Frontal cortex (tissue), 3 donors: ENCODE measurements at regions not wholly inside any gene's neighbourhood (a gene's known extent, or its start where the extent isn't known, plus 50 kb on each side); places are given as distances from the start of the nearest gene placed in this dataset.
"Not testable (repeated sequence)": the region's sequence is repeated elsewhere in the genome, so short reads cannot be mapped to it uniquely, and the experiment has no call there.

Experiments used
- DNase-seq, 2 donors: peaks; one replicate each; pipeline ENCODE4 v3.0.0; 2012; ENCODE audit warnings: low spot score in 2 of 2
- FAIRE-seq: peaks from 2 replicates; lab custom pipeline; 2012; peaks lifted over from hg19 to GRCh38; lab: Jason Lieb, UNC
- donor health status: control.
- donor health status: control.
- donor health status: control.

DNA sequence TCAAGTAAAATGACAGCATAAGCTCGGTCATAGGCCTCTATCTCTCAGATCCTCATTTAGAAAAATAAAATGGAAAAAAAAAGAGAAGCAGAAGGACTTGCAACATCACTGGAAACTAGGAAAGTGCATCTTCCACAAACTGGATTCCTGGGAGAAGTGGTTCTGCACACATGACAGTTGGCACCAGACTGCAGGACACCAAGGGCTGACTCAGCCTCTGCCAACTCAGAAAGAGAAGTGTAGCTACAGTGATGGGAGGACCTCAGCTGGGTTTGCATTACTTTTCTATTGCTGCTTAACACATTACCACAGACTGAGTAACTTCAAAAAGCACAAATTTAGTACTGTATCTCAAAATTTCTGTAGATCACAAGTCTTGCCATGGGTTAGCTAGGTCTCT lies 409.5 kb upstream of the GCFC2 start:
- DNase-seq (no peak), FAIRE-seq (no peak)

DNA sequence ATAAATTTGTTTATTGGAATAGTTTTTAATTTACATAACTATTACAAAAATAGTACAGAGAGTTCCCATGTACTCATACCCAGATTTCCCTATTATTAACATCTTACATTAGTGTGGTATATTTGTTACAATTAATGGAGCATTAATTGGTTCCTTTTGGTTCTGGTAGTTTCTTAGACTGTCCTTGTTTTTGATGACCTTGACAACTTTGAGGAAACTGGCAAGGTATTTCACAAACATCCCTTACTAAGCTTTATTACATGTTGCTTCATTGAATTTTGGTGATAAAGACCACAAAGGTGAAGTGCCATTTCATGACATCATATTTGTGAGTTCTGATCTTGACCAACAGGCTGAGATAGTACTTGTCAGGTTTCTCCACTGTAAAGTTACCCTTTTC lies 379.0 kb upstream of the GCFC2 start:
- DNase-seq = no peak
- FAIRE-seq = no peak

DNA sequence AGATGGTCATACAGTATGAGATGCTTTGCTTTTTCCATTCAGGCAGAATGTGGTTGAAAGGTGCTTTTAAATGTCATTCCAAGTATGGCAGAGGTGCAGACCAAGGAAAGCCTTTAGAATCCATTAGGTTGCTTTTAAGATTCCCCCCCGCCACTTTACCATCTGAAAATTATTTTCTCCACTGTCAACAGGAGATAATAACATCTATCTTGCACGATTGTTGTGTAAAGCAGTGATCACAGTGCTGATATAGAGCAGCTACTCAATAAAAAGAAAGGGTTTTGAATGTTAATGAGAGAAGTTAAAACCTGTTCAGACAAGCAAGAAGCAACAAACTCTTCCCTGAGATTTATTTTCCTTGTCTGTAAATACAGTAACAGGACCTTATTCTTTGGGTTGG lies 372.5 kb upstream of the GCFC2 start:
- DNase-seq (no peak), FAIRE-seq (no peak)

DNA sequence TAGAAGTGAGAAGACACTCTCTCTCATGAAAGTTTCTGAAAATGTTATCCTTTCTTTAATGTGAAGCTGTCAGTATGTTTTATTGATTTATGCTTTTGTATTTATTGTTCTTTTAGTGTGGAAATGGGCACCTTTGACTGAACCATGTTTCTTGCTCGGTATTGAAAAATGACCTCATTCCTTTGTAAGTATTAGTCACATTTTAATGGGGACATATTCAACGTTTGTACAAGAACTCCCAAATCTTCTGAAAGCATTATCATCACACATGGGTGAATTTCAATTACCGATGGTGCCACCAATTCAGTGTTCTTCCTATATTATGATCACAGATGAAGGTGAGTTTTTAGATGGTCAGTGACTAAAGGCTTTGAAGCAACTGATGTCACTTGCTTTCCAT lies 371.8 kb upstream of the GCFC2 start:
- no peak for FAIRE-seq
- DNase-seq = no peak

DNA sequence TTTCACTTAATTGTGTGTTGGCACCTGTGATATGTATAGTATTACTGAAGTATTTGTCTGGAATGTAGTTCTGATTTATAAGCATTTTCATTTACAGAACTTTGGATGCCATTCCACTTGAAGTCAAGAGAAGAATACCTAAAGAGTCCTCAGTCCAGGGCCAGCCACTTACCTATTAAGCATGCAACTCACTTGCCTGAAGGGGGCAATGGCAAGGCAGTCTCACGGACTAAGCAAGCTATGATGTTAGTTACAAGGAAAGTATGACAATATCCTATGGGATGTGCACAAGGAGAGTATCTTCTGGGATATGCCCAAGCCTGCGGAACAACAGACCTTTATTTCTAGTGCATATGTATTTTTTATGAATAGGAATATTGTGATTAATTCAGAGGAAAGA lies 369.4 kb upstream of the GCFC2 start:
- no peak for DNase-seq

DNA sequence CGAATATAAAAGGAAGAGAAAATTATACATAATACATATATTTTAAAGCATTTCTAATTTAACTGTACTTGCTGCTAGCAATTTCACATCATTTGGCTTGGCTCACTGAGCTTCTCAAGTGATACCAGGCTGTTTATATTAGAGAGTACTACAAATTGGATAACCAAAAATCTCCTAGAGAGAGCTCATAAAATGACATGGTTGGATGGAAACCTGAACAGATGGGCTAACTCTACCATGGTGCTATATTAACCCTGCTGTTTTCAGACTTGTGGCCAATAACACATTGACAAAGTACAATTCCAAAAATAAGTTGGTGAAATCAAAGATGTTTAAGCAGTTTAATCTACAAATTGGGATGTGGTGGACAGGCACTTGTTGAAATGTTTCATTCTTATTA lies 364.4 kb upstream of the GCFC2 start:
- FAIRE-seq = no peak
- no peak for DNase-seq

More for the DNA sequence above, 369.4 kb upstream of the GCFC2 start:
- FAIRE-seq = no peak

DNA sequence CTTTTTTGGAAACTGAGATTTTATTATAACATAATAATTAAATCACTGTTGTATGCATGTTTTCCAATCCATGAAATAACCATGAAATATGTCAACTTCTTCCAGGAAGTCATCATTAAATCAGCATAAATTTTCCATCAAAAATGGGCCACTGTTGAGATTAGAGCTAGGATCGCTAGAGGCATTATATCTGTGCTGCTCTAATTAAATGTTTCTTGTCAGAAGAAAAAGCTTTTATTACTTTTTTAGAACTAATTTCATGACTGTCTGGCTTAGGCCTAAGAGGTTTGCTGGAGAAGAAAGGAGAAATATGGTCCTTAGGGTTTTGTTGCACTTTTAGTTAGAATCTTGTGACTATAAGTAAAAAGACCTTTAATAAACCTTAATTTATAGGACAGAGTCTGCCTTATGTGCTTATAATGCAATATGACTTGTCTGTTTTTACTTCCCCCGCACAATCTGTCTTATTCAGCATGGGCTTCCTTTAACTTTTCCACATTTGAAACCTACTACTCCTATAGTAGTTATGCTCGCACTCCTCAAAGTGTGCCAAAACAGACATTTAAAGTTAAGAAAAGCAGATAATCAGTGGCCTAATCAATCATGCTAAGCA lies 363.4 kb upstream of the GCFC2 start:
- DNase-seq (no peak), FAIRE-seq (no peak)

DNA sequence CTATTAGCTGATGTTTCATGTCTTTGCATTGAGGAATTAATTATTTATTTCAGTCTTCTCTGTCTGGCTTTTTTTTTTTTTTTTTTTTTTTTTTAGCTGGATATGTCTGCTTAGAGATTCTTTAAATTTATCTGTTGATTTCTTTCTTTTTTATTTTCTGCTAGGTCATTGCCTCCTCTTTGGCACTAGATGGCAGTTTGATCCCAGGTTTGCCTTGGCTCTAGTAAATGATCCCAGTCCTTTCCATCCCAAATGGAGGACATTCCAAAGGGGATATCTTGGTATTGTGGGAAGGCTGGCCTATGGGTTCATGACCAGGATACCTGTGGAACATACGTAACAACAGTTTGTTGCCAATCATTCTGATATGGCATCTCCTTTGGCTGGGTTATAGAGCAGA lies 339.5 kb upstream of the GCFC2 start:
- DNase-seq (no peak), FAIRE-seq (no peak)

DNA sequence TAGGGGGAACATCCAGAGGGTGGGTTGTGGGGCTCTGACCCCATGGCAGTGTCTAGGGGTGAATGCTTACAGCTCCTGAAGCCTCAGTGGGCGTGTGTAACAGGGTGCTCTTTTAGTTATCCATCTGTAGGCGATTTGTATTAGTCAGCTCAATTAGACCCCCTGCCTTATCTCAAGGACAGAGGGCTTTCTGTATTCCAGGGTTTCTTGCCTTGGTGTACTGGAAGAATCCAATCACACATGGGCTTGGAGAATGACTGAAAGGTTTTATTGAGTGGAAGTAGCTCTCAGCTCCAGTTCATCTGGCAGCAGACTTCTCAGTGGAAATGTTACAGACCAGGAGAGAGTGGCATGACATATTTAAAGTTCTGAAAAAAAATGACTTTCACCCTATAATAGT lies 334.0 kb upstream of the GCFC2 start:
- DNase-seq (no peak), FAIRE-seq (no peak)

DNA sequence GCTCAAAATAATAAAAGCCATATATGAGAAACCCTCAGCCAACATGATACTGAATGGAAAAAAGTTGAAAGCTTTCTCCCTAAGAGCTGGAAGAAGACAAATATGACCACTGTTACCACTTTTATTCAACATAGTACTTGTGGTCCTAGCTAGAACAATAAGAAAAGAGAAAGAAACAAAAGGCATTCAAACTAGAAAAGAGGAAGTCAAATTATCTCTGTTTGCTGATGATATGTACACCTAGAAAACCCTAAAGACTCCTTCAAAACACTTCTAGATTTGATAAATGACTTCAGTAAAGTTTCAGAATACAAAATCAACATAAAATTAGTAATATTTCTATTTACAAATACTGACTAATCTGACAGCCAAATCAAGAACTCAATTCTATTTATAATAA lies 328.8 kb upstream of the GCFC2 start:
- FAIRE-seq (no peak), DNase-seq (no peak)

DNA sequence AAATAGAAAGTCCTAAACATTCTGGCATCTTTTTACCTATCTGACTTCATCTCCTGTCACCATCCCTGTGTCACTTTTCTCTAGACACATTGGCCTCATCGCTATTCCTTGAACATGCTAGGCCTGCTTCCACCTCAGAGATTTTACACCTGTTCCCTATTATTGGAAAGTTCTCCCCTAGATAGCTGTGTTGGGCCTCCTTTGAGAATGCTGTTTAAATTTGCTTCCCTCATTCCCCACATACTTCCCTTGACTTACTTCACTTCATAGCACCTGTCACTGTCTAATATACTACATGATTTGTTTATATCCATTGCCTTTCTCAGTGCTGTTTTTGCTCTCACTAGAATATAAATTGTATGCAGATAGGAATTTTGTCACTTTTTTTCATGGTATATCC lies 317.0 kb upstream of the GCFC2 start:
- no peak for FAIRE-seq

DNA sequence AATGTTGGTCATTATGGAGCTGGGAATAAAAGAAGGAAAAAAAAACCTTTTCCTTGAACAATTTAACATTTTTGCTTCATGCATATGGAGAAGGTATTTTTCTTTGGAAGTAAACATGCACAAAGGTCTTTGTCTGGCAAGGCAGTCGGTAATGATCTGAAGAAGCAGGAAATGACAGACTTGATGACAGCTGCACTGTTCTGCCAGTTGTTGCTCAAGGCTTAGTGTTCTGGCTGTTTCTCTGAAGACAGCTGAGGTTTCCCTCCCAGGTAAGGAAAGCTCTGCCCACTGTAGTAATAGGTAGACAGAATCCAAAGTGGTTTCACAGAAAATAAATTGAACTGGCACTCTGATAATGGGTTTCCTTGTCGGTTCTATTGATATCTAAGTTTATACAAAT lies 308.4 kb upstream of the GCFC2 start:
- DNase-seq (no peak), FAIRE-seq (no peak)

More for the DNA sequence above, 317.0 kb upstream of the GCFC2 start:
- no peak for DNase-seq

DNA sequence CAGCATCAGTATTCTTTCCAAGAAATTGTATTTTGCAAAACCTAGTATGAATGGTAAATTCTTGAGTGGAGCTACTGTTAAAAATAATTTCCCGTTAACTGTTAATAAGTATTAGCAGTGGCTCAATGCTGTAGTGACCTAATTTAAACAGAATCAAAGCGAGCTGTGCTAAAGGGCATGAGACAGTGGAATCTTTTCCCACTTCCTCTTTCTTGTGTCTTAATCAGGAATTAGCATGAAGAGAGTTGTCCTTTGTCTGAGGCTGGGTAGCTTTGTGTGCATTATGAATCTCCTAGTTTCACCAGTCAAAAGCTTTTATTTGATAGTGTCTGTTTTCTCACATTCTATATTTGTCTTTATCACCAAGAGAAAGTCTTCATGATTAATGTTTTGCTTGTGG lies 298.8 kb upstream of the GCFC2 start:
- no peak for FAIRE-seq
- DNase-seq = no peak

DNA sequence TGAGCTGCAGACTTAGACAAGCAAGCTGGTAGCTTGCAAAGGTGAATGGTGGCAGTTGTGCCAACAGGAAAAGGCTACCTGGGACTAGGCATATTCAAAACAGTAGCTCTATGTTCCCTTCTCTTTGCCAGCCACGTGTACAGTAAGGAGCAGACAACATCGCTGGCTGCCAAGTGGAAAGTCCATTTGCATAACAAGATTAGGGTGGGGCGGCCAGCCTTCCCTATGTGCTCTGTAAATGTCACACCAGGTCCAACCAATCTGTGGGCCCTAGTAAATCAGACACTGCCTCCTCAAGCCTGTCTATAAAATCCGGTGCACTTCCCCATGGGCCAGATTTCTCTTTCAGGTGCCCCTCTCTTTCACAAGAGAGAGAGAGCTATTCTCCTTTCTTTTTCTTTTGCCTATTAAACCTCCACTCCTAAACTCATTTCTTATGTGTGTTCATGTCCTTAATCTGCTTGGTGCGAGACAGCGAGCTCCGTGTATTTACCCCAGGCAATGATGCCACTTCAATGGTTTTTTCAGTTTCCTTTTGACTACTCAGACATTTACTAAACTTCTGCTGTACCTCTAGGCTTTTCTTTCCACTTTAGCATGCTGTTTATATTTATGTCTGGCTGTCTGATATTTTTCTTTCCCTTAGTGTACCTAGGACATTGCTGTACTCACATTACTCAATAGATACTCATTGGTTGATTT lies 297.4 kb upstream of the GCFC2 start:
- FAIRE-seq (no peak), DNase-seq (no peak)

DNA sequence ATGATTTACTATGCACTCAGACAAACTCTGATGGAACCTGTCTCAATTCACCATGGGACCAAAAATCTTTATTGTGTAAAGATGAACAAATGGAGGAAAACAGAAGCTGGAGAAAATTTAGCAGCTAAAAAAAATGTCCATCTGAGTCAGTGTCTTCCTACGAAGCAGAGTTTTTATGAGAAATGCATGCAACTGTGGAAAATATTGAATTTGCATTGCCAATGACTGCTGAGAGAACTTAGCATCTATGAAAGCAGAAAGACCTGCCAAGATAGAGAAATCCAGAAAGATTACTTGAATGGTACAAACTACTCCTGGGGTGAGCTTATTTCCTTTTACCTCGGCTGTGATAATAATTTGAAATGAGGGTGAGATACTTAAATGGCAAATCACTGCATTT lies 289.7 kb upstream of the GCFC2 start:
- FAIRE-seq = no peak
- no peak for DNase-seq

DNA sequence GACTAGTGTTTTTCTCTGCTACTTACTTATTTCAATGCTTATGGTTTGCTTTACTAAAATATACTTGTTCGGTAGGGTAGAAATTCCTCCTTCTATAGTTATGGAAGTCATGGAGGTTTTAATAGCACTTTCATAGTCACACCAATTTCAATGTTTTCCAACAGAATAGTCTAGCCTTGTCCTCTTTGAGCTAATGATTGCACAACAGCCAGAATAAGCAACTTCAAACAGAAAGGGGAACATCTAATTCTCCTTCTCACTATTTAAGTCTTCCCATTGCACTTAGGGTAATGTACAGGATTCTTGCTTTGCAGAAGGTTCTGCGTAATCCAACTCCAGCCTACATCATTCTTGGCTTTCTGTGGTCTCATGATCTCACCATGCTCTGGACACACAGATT lies 287.7 kb upstream of the GCFC2 start:
- DNase-seq (no peak), FAIRE-seq (no peak)

DNA sequence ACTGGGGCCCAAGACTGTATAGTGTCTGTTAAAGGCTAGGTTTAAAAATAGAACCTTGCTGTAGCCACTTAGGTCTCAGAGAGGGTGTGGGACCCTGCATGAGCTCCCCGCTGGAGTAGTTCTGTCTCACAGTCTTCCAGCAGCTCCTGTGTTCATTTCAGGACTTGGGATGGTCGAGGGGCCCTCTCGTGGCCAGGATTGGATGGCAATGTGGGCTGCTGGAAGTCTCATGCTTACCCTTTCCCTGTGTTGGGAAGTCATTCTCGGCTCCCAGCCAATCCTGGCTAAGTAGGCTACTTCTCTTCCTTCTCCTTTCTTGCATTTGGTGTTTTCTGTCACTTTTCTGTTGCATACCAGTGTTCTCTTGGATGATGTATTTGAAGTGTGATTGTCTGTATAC lies 284.0 kb upstream of the GCFC2 start:
- FAIRE-seq (no peak), DNase-seq (no peak)

DNA sequence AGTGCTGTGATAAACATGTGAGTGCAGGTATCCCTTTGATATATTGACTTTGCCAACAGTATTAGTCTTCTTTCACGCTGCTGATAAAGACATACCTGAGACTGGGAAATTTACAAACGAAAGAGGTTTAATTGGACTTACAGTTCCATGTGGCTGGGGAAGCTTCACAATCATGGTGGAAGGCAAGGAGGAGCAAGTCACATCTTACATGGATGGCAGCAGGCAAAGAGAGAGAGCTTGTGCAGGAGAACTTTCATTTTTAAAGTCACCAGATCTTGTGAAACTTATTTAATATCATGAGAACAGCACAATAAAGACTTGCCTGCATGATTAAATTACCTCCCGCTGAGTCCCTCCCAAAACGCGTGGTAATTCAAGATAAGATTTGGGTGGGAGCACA lies 277.9 kb upstream of the GCFC2 start:
- FAIRE-seq, DNase-seq: not testable (repeated sequence)

DNA sequence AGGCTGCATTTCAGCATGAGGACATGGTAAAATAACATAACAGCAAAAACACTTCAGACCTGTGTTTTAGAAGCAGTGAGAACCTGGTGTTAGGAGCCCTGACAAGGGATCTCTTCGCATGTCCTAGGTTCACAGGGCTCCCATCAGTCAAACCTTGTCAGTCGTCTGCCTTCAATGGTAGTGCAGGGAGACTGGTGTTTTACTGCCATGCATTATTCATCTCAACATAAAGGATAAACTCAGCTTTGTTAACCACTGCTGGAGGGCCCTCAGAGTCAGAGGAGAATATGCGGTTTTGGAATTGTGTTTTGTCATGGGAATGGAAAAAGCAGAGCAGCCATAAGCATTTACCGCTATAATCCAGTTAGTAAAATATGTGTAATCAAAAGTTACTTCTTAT lies 275.9 kb upstream of the GCFC2 start:
- DNase-seq = no peak
- FAIRE-seq = no peak

DNA sequence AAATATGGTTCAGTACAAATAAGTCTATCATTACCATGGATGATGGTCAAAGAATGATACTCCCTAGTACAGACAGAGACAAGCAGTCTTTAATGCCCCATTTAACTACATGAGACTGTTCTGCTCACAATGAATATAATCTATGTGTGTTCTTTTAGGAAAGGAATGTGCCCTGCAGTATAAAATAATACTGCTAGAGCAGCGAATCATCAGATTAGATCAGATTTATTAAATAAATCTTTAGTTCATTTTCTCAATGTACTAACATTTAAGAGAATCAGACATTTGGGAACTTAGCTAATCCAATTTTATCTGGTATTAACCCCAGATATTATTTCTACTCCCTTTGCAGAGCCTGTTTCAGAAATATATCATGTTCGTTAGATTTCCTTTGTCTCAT lies 272.0 kb upstream of the GCFC2 start:
- FAIRE-seq = no peak
- no peak for DNase-seq

DNA sequence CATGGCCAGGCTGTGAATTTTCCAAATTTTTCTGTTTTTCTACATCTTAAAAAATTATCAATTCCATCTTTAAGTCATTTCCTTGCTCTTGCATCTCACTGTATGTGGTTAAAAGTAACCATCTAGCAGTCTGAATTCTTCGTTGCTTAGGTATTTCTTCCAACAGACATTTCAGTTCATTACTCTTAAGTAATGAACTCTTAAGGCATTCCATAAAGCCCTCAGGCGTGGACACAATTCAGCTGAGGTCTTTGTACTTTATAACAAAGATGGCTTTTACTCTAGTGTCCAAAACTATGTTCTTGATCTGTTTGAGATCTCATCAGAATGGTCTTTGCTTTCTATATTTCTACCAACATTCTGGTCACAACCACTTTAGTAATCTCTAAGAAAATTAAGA lies 253.9 kb upstream of the GCFC2 start:
- FAIRE-seq = no peak
- no peak for DNase-seq

DNA sequence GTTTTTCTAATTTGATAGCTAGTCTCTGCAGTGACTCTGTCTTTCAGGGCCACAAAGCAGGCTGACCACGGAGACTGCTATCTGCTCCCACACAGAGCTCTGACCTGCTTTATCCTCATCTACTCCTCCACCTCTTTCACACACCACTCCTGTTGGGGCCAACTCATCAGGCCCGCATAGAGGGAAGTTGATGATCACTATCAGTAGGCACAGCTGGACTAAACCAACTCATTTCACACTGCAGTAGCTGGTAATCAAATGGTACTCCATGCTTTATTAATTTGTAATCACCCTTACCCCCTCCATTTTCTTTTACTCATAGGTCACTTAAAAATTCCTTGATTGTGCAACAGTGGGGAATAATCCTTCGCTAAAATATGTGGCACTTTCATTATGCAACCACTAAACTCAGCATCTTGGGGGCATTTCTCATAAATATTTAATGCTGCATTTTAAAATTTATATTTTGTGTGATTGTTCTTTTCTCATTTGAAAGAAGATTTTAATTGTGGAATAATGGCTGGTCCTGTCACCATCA lies 249.8 kb upstream of the GCFC2 start:
- DNase-seq (no peak), FAIRE-seq (no peak)
